Naive B cell (primary cell): ENCODE measurements at regions not wholly inside any gene's neighbourhood (a gene's known extent, or its start where the extent isn't known, plus 50 kb on each side); places are given as distances from the start of the nearest gene placed in this dataset.
A peak's percentile ranks its signal among the peaks of the same experiment; 100 is the strongest.

Experiments
- ATAC-seq, 2 donors: fragments of 150-1000 bp; cut with Tn5 transposase; 2 replicates each; pipeline ENCODE4 v1.10.0; 2021; ENCODE audit warnings: low read depth in 2 of 2, mild to moderate bottlenecking in 2 of 2, moderate library complexity in 2 of 2
- DNase-seq: peaks from one replicate; pipeline ENCODE4 v3.0.0; 2022
- H3K27ac Mint-ChIP-seq, 6 donors: one replicate each; pipeline ENCODE4 v1.8.0; 2020 to 2022; ENCODE audit warnings: mild to moderate bottlenecking in 6 of 6, mixed read lengths in 6 of 6, moderate library complexity in 5 of 6, inconsistent platforms in 2 of 6
- H3K27me3 Mint-ChIP-seq, 3 donors: one replicate each; pipeline ENCODE4 v1.8.0; 2021 to 2022; ENCODE audit warnings: mixed read lengths in 3 of 3, mild to moderate bottlenecking in 1 of 3
- H3K36me3 Mint-ChIP-seq, 2 donors: one replicate each; pipeline ENCODE4 v1.8.0; 2020 to 2022; ENCODE audit warnings: mixed read lengths in 2 of 2, inconsistent platforms in 1 of 2, mild to moderate bottlenecking in 1 of 2
- H3K4me1 Mint-ChIP-seq, 3 donors: one replicate each; pipeline ENCODE4 v1.8.0; 2020 to 2022; ENCODE audit warnings: mixed read lengths in 3 of 3, inconsistent platforms in 1 of 3, mild to moderate bottlenecking in 1 of 3, moderate library complexity in 1 of 3
- H3K4me3 Mint-ChIP-seq, 8 donors: one replicate each; pipeline ENCODE4 v1.8.0; 2020 to 2022; ENCODE audit warnings: mild to moderate bottlenecking in 8 of 8, mixed read lengths in 8 of 8, moderate library complexity in 8 of 8, inconsistent platforms in 2 of 8
- H3K9me3 Mint-ChIP-seq, 7 donors: one replicate each; pipeline ENCODE4 v1.8.0; 2020 to 2022; ENCODE audit warnings: mixed read lengths in 7 of 7, mild to moderate bottlenecking in 5 of 7, inconsistent platforms in 2 of 7, moderate library complexity in 1 of 7

DNA sequence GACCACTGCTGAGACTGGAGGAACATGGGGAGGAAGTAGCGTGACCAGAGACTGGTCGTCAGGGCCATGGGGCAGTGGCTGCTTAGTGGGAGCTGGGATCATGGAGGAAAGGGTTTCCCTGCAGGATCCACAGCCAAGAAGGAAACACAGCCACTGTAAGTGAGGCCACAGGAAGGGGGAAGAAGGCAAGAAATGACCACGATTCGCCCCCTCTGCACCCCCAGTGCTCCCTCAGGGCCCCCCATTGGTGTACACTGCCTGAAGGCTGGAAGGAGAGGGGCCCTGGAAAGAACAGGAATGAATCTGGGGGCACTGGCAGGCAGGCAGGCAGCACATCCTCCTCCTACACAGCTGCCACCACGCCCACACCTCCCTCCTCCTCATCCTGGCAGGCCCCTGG lies 62.5 kb upstream of the RMDN2 start:
- ATAC-seq (no peak), DNase-seq (no peak)
- Mint-ChIP-seq H3K27ac (no peak overlapping the region), H3K9me3 (peaks cover 5 to 10% (median 6%) of the 10 kb centered on the region in 7 donors), H3K4me1 (no peaks in the 10 kb centered on the region), H3K36me3 (peaks cover 5 to 20% of the 10 kb centered on the region in 2 donors), H3K4me3 (no peak overlapping the region), H3K27me3 (peaks cover 29 to 42% (median 39%) of the 10 kb centered on the region in 3 donors)

GRCh38 chr2:37864217-37864616 lies 60.9 kb upstream of the RMDN2 start:
- peak overlapping the region in 1 of 8 donors; percentile 53 for H3K4me3 Mint-ChIP-seq
- DNase-seq (no peak), ATAC-seq (no peak)
- H3K9me3 Mint-ChIP-seq: peaks cover 3 to 8% (median 5%) of the 10 kb centered on the region in 7 donors
- peak overlapping the region in 1 of 6 donors; percentile 11 for H3K27ac Mint-ChIP-seq
- H3K4me1 Mint-ChIP-seq: peaks cover 0 to 3% (median 0%) of the 10 kb centered on the region in 3 donors
- H3K27me3 Mint-ChIP-seq: peaks cover 33 to 42% (median 38%) of the 10 kb centered on the region in 3 donors
- peaks cover 4 to 14% of the 10 kb centered on the region in 2 donors for H3K36me3 Mint-ChIP-seq

DNA sequence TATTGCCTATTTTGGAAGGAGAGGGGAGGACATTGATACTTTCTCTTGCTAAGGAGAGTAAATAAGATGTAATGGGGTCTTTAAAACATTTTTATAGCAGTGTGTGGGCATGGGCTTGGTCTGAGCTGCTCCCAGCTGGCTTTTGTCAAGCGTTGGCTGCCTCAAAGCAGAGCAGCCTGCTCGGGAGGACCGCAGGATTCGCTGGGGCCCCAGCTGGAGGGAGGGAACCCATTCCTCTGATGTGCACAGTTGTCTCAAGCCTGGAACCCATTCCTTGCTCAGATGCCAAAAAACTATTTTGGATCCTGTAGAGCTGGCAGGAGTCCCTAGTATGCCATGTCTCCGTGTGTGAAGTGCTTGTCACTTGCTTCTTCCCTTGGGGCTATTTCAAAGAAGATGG lies 59.4 kb upstream of the RMDN2 start:
- H3K36me3 Mint-ChIP-seq: peaks cover 0 to 8% of the 10 kb centered on the region in 2 donors
- H3K9me3 Mint-ChIP-seq: peaks cover 0 to 2% (median 0%) of the 10 kb centered on the region in 7 donors
- H3K27ac Mint-ChIP-seq: no peak overlapping the region
- peaks cover 28 to 42% (median 33%) of the 10 kb centered on the region in 3 donors for H3K27me3 Mint-ChIP-seq
- peaks cover 0 to 3% (median 0%) of the 10 kb centered on the region in 3 donors for H3K4me1 Mint-ChIP-seq
- DNase-seq (no peak), ATAC-seq (no peak)
- no peak overlapping the region for H3K4me3 Mint-ChIP-seq

DNA sequence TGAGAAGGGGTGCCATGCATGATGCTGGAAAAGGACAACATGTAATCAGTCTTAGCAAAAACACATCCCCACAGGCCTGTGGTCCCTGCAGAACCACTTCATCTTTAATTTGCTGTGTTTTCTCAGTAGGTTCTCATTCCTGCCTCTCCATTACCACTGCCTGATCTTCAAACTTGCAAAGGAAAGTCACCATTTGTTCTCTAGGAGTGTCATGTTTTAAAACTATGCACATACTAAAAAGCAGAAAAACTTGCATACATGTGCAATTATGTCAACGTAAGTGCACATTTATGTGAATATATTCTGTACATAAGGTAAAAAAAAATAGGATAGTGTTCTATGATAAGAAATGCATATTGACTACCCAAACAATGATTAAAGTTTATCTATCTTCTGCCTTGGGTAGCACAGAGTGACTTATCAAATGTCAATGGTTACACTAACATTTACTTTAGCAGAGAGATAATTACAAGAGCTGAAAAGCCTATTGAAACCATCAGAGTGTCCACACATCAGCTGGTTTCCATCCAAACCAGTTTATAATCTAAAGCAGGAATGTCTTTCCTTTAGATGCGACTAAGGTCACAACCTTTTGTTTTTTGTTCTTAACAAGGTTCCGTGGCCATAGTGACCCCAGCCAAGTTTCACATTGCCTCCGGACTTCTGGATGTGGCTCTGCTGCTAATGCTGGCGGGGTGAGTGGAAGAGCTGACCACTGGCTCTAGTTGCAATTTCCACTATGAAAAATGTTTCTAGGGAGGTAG lies 58.7 kb upstream of the RMDN2 start:
- no peak overlapping the region for H3K4me3 Mint-ChIP-seq
- peaks cover 0 to 3% (median 0%) of the 10 kb centered on the region in 3 donors for H3K4me1 Mint-ChIP-seq
- no peak for ATAC-seq

DNA sequence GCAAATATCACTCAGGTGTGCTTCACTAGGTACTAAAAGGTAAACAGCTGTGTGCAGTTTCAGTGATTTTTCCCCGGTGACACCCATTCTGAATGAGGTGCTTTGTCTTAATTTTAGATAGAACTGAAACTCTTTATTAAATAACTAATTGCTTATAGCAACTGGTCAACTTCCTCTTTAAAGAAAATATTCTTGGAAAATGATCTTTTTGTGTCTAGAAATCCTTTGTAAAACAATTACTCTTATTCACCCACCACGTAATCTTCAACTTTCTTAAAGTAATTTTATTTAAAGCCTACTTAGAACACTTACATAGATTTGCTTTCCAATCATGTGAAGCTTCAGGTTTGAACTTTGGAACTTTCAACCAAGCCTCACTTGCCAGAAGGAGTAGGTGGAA lies 57.9 kb upstream of the RMDN2 start:
- H3K4me3 Mint-ChIP-seq: no peak overlapping the region
- H3K9me3 Mint-ChIP-seq: no peaks in the 10 kb centered on the region

More for the DNA sequence above, 58.7 kb upstream of the RMDN2 start:
- peaks cover 0 to 8% of the 10 kb centered on the region in 2 donors for H3K36me3 Mint-ChIP-seq
- peaks cover 0 to 2% (median 0%) of the 10 kb centered on the region in 7 donors for H3K9me3 Mint-ChIP-seq
- peak overlapping the region in 1 of 6 donors; percentile 14 for H3K27ac Mint-ChIP-seq
- H3K27me3 Mint-ChIP-seq: peaks cover 28 to 42% (median 33%) of the 10 kb centered on the region in 3 donors
- no peak for DNase-seq

GRCh38 chr2:37868866-37869265 lies 56.2 kb upstream of the RMDN2 start:
- no peaks in the 10 kb centered on the region for H3K9me3 Mint-ChIP-seq
- no peak overlapping the region for H3K4me3 Mint-ChIP-seq
- no peak for DNase-seq
- H3K4me1 Mint-ChIP-seq: peaks cover 0 to 10% (median 5%) of the 10 kb centered on the region in 3 donors
- H3K27me3 Mint-ChIP-seq: peaks cover 11 to 26% (median 23%) of the 10 kb centered on the region in 3 donors
- ATAC-seq: no peak
- H3K36me3 Mint-ChIP-seq: no peaks in the 10 kb centered on the region
- no peak overlapping the region for H3K27ac Mint-ChIP-seq

More for the DNA sequence above, 57.9 kb upstream of the RMDN2 start:
- Mint-ChIP-seq H3K4me1 (peaks cover 0 to 3% (median 0%) of the 10 kb centered on the region in 3 donors), H3K36me3 (peaks cover 0 to 8% of the 10 kb centered on the region in 2 donors), H3K27ac (no peak overlapping the region), H3K27me3 (peaks cover 20 to 34% (median 28%) of the 10 kb centered on the region in 3 donors)
- ATAC-seq: no peak
- no peak for DNase-seq

DNA sequence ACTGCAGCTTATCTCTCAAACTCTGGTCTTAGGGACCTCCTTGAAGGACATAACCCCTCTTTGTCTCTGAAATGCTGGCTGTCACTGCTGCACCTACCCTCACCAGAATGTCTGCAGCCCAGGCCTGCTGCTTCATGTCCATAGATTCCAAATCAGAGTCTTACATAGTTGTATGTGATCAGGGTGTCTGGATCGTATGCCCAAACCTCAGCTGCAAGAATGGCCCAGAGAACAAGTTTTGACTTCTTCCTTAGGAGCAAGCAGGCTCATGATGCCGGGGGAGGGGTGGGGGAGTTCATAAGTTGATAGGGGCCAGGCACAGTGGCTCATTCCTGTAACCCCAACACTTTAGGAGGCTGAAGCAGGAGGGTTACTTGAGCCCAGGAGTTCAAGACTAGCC lies 55.8 kb upstream of the RMDN2 start:
- DNase-seq: no peak
- H3K4me3 Mint-ChIP-seq: no peak overlapping the region
- no peak for ATAC-seq
- H3K9me3 Mint-ChIP-seq: no peaks in the 10 kb centered on the region
- H3K27ac Mint-ChIP-seq: no peak overlapping the region
- peaks cover 7 to 23% (median 23%) of the 10 kb centered on the region in 3 donors for H3K27me3 Mint-ChIP-seq
- peaks cover 0 to 10% (median 5%) of the 10 kb centered on the region in 3 donors for H3K4me1 Mint-ChIP-seq
- H3K36me3 Mint-ChIP-seq: no peaks in the 10 kb centered on the region

DNA sequence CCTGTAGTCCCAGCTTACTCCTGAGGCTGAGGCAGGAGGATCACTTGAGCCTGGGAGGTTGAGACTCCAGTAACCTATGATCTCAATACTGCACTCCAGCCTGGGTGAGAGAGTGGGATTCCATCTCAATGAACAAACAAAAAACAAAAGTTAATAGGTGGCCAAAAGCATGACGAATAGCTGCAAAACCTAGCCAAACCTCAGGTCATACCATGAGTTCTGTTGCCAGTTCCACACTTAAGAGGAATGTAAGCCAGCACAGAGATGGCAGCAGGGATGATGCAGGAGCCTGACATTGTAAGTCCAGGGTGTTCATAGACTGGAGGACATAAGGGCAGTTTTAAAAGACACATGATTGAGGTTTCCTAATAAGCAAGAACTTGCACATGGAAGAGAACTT lies 55.3 kb upstream of the RMDN2 start:
- DNase-seq: no peak
- peaks cover 11 to 26% (median 21%) of the 10 kb centered on the region in 3 donors for H3K27me3 Mint-ChIP-seq
- ATAC-seq: no peak
- no peak overlapping the region for H3K4me3 Mint-ChIP-seq
- no peaks in the 10 kb centered on the region for H3K9me3 Mint-ChIP-seq
- H3K36me3 Mint-ChIP-seq: no peaks in the 10 kb centered on the region
- no peak overlapping the region for H3K27ac Mint-ChIP-seq
- H3K4me1 Mint-ChIP-seq: peaks cover 0 to 10% (median 5%) of the 10 kb centered on the region in 3 donors

- DNase-seq (no peak), ATAC-seq (no peak)
- Mint-ChIP-seq H3K36me3 (no peaks in the 10 kb centered on the region), H3K27me3 (peaks cover 14 to 21% (median 14%) of the 10 kb centered on the region in 3 donors), H3K27ac (no peak overlapping the region), H3K4me3 (no peak overlapping the region), H3K4me1 (peaks cover 0 to 10% (median 5%) of the 10 kb centered on the region in 3 donors), H3K9me3 (no peaks in the 10 kb centered on the region)
These were observed 54.3 kb upstream of the RMDN2 start for GRCh38 chr2:37870829-37871228.

DNA sequence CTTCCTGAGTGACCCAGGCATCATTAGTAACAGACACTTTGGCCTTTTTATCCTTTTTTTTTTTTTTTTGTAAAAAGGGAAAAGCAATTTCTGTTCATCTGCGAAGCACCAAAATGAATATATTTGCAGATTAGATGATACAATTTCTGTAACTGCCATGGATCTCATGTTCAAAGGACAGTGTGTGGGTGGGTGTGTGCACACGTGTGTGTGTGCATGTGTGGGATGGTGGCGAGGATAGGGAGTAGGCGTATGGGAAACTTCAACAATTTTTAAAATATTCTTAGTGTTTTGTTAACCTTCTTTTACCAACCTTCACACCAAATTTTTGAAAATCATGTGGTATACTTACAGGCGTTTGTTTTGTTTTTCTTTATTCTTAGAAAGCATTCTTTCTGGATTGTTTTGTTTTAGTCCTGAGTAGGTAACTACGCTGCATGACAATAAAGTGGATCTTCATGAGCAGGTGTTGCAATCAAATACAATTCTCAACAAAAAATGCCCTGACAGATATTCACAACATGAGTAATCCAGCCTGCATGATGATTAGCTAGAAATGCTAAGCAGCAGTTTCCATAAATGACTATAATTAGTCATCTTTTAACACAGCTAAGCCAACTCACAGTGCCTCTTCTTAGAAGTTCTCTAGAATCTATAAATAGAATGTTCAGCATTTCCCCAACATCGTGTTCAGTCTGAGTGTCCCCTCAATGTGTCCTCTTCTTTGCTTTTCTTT lies 53.5 kb upstream of the RMDN2 start:
- no peaks in the 10 kb centered on the region for H3K36me3 Mint-ChIP-seq
- DNase-seq (no peak), ATAC-seq (no peak)
- peaks cover 0 to 10% (median 5%) of the 10 kb centered on the region in 3 donors for H3K4me1 Mint-ChIP-seq
- no peak overlapping the region for H3K27ac Mint-ChIP-seq
- H3K9me3 Mint-ChIP-seq: no peaks in the 10 kb centered on the region
- no peak overlapping the region for H3K4me3 Mint-ChIP-seq
- peaks cover 9 to 20% (median 14%) of the 10 kb centered on the region in 3 donors for H3K27me3 Mint-ChIP-seq

- ATAC-seq (no peak), DNase-seq (no peak)
- H3K4me3 Mint-ChIP-seq: no peak overlapping the region
- H3K9me3 Mint-ChIP-seq: no peaks in the 10 kb centered on the region
- no peaks in the 10 kb centered on the region for H3K36me3 Mint-ChIP-seq
- no peak overlapping the region for H3K27ac Mint-ChIP-seq
- peaks cover 9 to 20% (median 14%) of the 10 kb centered on the region in 3 donors for H3K27me3 Mint-ChIP-seq
- H3K4me1 Mint-ChIP-seq: peaks cover 0 to 10% (median 5%) of the 10 kb centered on the region in 3 donors
These were observed 52.8 kb upstream of the RMDN2 start for GRCh38 chr2:37872192-37872750.

DNA sequence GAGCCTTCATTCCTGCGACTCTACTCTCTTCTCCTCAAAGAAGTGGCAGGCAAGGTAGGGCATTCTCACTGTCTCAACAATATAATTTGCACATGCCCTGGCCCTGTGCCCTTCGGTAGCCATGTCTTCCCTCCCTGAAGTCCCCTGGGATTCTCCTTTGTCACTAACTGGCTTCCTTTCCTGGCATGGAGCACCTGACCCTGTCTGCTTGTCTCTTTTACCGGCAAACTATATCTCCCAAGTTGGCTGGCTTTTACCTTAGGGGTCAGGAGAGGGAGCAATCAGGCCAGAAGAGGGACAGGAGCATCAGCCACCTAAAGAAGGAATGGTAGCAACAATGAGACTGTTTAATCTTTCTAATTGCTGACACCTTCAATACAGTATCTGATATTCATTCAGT lies 51.9 kb upstream of the RMDN2 start:
- Mint-ChIP-seq H3K9me3 (no peaks in the 10 kb centered on the region), H3K27ac (peak overlapping the region in 2 of 6 donors; percentile 30 to 55), H3K4me1 (peaks cover 0 to 10% (median 5%) of the 10 kb centered on the region in 3 donors), H3K4me3 (peak overlapping the region in 1 of 8 donors; percentile 73), H3K27me3 (peaks cover 7 to 20% (median 14%) of the 10 kb centered on the region in 3 donors), H3K36me3 (no peaks in the 10 kb centered on the region)
- ATAC-seq (no peak), DNase-seq (no peak)

DNA sequence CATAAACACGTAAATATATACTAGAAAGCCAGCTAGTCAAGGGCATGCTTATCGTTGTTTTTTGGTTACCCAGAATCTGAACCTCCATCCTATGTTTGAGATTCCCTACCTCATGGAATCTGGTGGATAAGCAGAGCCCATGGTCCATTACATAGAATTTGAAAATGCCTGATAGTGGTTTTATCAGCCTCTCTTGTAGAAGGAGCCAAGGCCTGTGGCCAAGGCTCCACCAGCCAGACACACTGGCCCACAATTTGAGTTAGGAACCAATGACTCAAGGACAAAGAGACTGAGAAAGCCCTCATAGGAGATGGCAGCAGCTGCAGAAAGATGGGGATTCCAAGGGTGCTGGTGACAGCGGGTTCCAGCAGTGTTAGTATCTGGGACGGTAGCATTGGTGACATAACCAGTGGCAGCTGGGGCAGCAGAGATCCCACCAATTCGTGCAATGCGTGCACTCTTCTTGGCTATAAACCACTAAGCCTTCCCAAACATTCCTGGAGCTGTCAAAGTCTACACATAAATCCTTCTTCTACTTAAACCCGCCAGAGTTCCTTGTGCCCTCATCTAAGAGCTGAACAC lies 51.2 kb upstream of the RMDN2 start:
- ATAC-seq: no peak

More for the DNA sequence above, 51.2 kb upstream of the RMDN2 start:
- Mint-ChIP-seq H3K9me3 (no peaks in the 10 kb centered on the region), H3K27me3 (peaks cover 4 to 20% (median 14%) of the 10 kb centered on the region in 3 donors), H3K4me3 (no peak overlapping the region), H3K27ac (no peak overlapping the region), H3K4me1 (peaks cover 0 to 10% (median 5%) of the 10 kb centered on the region in 3 donors), H3K36me3 (no peaks in the 10 kb centered on the region)
- DNase-seq: no peak
